Heart left ventricle (tissue), 16 donors: ENCODE measurements at regions not wholly inside any gene's neighbourhood (a gene's known extent, or its start where the extent isn't known, plus 50 kb on each side); places are given as distances from the start of the nearest gene placed in this dataset.

ENCODE experiments used
- ATAC-seq, 4 donors: fragments of 200-7000 bp; cut with Tn5 transposase; one replicate each; pipeline ENCODE4 v1.9.1; 2020 to 2022; ENCODE audit warnings: moderate library complexity in 4 of 4, mild to moderate bottlenecking in 3 of 4, moderate number of reproducible peaks in 1 of 4
- DNase-seq, 5 donors: peaks; one replicate each; pipeline ENCODE4 v3.0.0-alpha.2; 2020
- H3K27ac ChIP-seq, 12 donors: fragments of 200-600 bp; sonication (generic) in 4 of 12; one replicate each; pipeline versions ENCODE4 v1.5.0 to v1.8.0; 2016 to 2022; ENCODE audit warnings: mild to moderate bottlenecking in 2 of 12
- H3K27me3 ChIP-seq, 9 donors: fragments of 200-600 bp; sonication (generic) in 2 of 9; one replicate each; pipeline versions ENCODE4 v1.5.1 to v1.8.0; 2016 to 2022; ENCODE audit warnings: mild to moderate bottlenecking in 3 of 9
- H3K36me3 ChIP-seq, 9 donors: fragments of 200-600 bp; sonication (generic) in 2 of 9; one replicate each; pipeline versions ENCODE4 v1.5.0 to v1.8.0; 2018 to 2022; ENCODE audit warnings: mild to moderate bottlenecking in 2 of 9
- H3K4me1 ChIP-seq, 12 donors: fragments of 200-600 bp; sonication (generic) in 4 of 12; one replicate each; pipeline versions ENCODE4 v1.5.0 to v1.8.0; 2016 to 2022; ENCODE audit warnings: mild to moderate bottlenecking in 3 of 12
- H3K4me3 ChIP-seq, 12 donors: fragments of 200-600 bp; sonication (generic) in 4 of 12; one replicate each; pipeline versions ENCODE4 v1.5.0 to v1.8.0; 2017 to 2022; ENCODE audit warnings: mild to moderate bottlenecking in 9 of 12, moderate library complexity in 4 of 12
- H3K9me3 ChIP-seq, 12 donors: fragments of 200-600 bp; sonication (generic) in 4 of 12; one replicate each; pipeline versions ENCODE4 v1.5.0 to v1.8.0; 2016 to 2022; ENCODE audit warnings: mild to moderate bottlenecking in 1 of 12
- CTCF ChIP-seq, 12 donors: fragments of 200-600 bp; sonication (generic) in 4 of 12; IDR thresholded peaks; one replicate each; pipeline versions ENCODE4 v1.5.0 to v1.8.0; 2018 to 2022; ENCODE audit warnings: antibody characterized with exemption in 12 of 12, mild to moderate bottlenecking in 5 of 12
- POLR2A ChIP-seq, 2 donors: fragments of 450-650 bp; IDR thresholded peaks; one replicate each; pipeline ENCODE4 v1.6.1; 2017; ENCODE audit warnings: antibody characterized with exemption in 2 of 2, mild to moderate bottlenecking in 2 of 2, moderate library complexity in 2 of 2
- WGBS, 4 donors: extraction: QIAGEN DNeasy Blood & Tissue Kit in 2 of 4; methylation state at CpG; one replicate each; pipeline versions ENCODE4 v1.1.5 to v1.1.7; 2013 to 2018; 5-methylcytosine and 5-hydroxymethylcytosine counted together
- intact Hi-C, 10 donors: fragments of 100-400 bp; cut with DNase I; formaldehyde crosslinking; loops; one replicate each; pipeline versions ENCODE4 v1.11.1 to v1.14.2; 2022
- donor health status: ischemic (EF 13 %, LVEDD 7.1; RV severe dilation, severe dysfunction).
- donor health status: healthy with polysubstance abuse.
- donor health status: DM: no; HTN: yes; CAD: no.
- donor health status: DM: no; HTN: no; CAD: no.
- donor health status: ischemic (EF 25% LVEDD 6.9; RV normal size, moderate dysfunction).
- donor health status: ischemic (EF 25% LVEDD 5.7; RV mildly dilated, moderate dysfunction).
- donor health status: healthy.
- donor health status: DM: yes; HTN: yes; CAD: no.
- donor health status: ischemic (EF 35%, LVEDD 5.7; RV mildly dilated, moderate dysfunction).
- donor health status: nonischemic (EF 11% LVEDD 7.7; RV severe dilation, severe dysfunction).
- donor health status: DM: yes; HTN: yes; CAD: no.
- donor health status: PGD.
- donor health status: ischemic (EF 29% LVEDD 5.4; RV normal size, mild dysfunction).
- donor health status: nonischemic (EF 23%, LVEDD 6.1; RV moderate dilation, normal function).

- TF ChIP-seq POLR2A (IDR thresholded peaks at IDR 0.05) (no peak), CTCF (IDR thresholded peaks at IDR 0.05) (no peak)
- ATAC-seq (no peak), DNase-seq (no peak)
- Histone ChIP-seq H3K9me3 (no peaks in the 10 kb centered on the region), H3K4me3 (no peak overlapping the region), H3K27me3 (peaks cover 0 to 19% (median 0%) of the 10 kb centered on the region in 9 donors), H3K36me3 (no peaks in the 10 kb centered on the region), H3K27ac (no peak overlapping the region), H3K4me1 (no peaks in the 10 kb centered on the region)
- intact Hi-C loops: no loop called here
- WGBS, 4 donors: 68 to 74% (median 72%) methylated on average over 6 of the region's 6 CpGs
Observed at GRCh38 chr6:99096170-99096569, 148.4 kb upstream of the FBXL4 start.

- ATAC-seq (no peak), DNase-seq (no peak)
- H3K36me3 ChIP-seq: no peaks in the 10 kb centered on the region
- no peaks in the 10 kb centered on the region for H3K4me1 ChIP-seq
- 61 to 69% (median 65%) methylated on average over 12 to 13 of the region's 13 CpGs for WGBS, 4 donors
- H3K9me3 ChIP-seq: no peaks in the 10 kb centered on the region
- no peak overlapping the region for H3K4me3 ChIP-seq
- intact Hi-C loops: no loop called here
- TF ChIP-seq POLR2A (IDR thresholded peaks at IDR 0.05): no peak
- TF ChIP-seq CTCF (IDR thresholded peaks at IDR 0.05): no peak
- peaks cover 0 to 21% (median 0%) of the 10 kb centered on the region in 9 donors for H3K27me3 ChIP-seq
- no peak overlapping the region for H3K27ac ChIP-seq
Observed at GRCh38 chr6:99093456-99094190, 145.9 kb upstream of the FBXL4 start.

- no peak for TF ChIP-seq CTCF (IDR thresholded peaks at IDR 0.05)
- TF ChIP-seq POLR2A (IDR thresholded peaks at IDR 0.05): no peak
- ATAC-seq: no peak
Observed at GRCh38 chr6:99092461-99092860, 144.7 kb upstream of the FBXL4 start.

GRCh38 chr6:99091985-99092384, 144.2 kb upstream of the FBXL4 start:
- Histone ChIP-seq H3K4me3 (no peak overlapping the region), H3K27me3 (peaks cover 0 to 21% (median 0%) of the 10 kb centered on the region in 9 donors), H3K9me3 (no peaks in the 10 kb centered on the region), H3K36me3 (no peaks in the 10 kb centered on the region), H3K27ac (no peak overlapping the region), H3K4me1 (no peaks in the 10 kb centered on the region)
- intact Hi-C loops: no loop called here
- DNase-seq: no peak
- WGBS, 4 donors: 80 to 86% (median 82%) methylated on average over 5 of the region's 5 CpGs
- TF ChIP-seq POLR2A (IDR thresholded peaks at IDR 0.05) (no peak), CTCF (IDR thresholded peaks at IDR 0.05) (no peak)
- no peak for ATAC-seq

More at GRCh38 chr6:99092461-99092860, 144.7 kb upstream of the FBXL4 start:
- Histone ChIP-seq H3K4me3 (no peak overlapping the region), H3K4me1 (no peaks in the 10 kb centered on the region), H3K9me3 (no peaks in the 10 kb centered on the region), H3K36me3 (no peaks in the 10 kb centered on the region), H3K27ac (no peak overlapping the region), H3K27me3 (peaks cover 0 to 21% (median 0%) of the 10 kb centered on the region in 9 donors)
- no peak for DNase-seq
- intact Hi-C loops: no loop called here
- 73 to 88% (median 76%) methylated on average over 7 of the region's 7 CpGs for WGBS, 4 donors
